HFF-Myc (cell line): ENCODE measurements at regions not wholly inside any gene's neighbourhood (a gene's known extent, or its start where the extent isn't known, plus 50 kb on each side); places are given as distances from the start of the nearest gene placed in this dataset.

ENCODE experiments used
- DNase-seq: peaks from one replicate; pipeline ENCODE4 v3.0.0-alpha.2; 2011; ENCODE audit warnings: low read depth; ENCODE audit errors: extremely low read depth
- H3K4me3 ChIP-seq: replicated peaks from 2 replicates; pipeline ENCODE4 v1.5.1; 2011; ENCODE audit warnings: low read depth, mild to moderate bottlenecking, control low read depth, low read length
- TF ChIP-seq, protein P1 (sequence below): IDR thresholded peaks from 2 replicates; pipeline ENCODE4 v1.5.1; 2012; ENCODE audit warnings: mild to moderate bottlenecking, low read depth, low read length, control low read depth; ENCODE audit errors: missing control alignments

DNA sequence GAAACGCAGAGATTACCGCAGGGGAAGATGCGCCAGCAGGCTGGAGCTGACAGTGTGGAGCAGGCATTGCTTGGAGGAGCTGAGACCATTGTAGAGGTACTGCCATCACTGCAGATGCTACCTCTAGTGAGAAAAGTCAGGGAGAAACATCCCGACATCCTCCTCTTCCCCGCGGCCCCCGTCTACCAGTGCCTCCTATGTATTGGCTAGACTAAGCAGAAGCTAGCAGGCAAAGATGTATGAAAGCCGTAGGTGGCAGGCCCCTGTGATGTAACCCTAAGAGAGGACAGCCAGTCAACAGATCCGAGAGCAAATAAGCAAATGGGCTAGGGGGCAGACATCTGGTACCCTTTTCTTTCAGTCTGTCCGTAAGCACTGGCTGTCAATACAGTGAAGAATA lies 115.5 kb upstream of the ACTBL2 start:
- H3K4me3 ChIP-seq, result no peak overlapping the region
- DNase-seq, result no peak
- TF ChIP-seq, protein P1, sequence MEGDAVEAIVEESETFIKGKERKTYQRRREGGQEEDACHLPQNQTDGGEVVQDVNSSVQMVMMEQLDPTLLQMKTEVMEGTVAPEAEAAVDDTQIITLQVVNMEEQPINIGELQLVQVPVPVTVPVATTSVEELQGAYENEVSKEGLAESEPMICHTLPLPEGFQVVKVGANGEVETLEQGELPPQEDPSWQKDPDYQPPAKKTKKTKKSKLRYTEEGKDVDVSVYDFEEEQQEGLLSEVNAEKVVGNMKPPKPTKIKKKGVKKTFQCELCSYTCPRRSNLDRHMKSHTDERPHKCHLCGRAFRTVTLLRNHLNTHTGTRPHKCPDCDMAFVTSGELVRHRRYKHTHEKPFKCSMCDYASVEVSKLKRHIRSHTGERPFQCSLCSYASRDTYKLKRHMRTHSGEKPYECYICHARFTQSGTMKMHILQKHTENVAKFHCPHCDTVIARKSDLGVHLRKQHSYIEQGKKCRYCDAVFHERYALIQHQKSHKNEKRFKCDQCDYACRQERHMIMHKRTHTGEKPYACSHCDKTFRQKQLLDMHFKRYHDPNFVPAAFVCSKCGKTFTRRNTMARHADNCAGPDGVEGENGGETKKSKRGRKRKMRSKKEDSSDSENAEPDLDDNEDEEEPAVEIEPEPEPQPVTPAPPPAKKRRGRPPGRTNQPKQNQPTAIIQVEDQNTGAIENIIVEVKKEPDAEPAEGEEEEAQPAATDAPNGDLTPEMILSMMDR, result no peak

DNA sequence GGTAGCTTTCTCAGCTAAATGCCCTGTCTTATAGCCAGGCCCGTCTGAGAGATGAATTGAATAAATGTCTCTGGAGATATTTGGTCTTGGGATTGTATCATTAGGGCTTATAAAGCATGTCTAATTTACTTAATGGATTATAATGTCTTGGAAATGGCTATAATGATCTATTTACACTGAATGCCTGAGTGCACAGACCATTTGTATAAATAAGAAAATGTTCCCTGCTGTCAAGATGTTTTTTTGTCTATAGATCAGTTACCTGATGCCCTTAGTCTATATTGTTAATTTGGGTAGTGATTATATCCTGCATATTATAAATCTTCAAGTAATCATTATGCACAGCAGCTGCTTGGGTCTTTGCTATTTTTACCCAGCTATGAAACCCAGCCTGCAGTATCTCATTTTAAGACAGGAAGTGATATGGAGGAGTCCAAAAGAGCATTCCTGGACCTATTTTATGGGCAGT lies 112.9 kb upstream of the ACTBL2 start:
- no peak for DNase-seq
- TF ChIP-seq, protein P1, result no peak
- H3K4me3 ChIP-seq, result no peak overlapping the region

DNA sequence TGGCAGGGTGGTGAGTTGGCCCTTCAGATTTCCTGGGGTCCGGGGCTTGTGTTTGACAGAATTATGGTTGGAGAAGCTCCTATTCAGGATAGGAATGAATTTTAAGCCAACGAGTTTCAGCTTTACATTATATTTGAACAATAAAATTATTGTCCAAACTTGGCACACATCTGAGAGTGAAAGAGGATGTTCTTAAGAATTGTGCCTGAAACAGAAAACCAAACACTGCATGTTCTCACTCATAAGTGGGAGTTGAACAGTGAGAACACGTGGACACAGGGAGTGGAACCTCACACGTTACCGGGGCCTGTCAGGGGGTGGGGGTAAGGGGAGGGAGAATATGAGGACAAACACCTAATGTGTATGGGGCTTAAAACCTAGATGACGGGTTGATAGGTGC lies 111.8 kb upstream of the ACTBL2 start:
- H3K4me3 ChIP-seq, result no peak overlapping the region
- TF ChIP-seq, protein P1, result no peak
- no peak for DNase-seq

DNA sequence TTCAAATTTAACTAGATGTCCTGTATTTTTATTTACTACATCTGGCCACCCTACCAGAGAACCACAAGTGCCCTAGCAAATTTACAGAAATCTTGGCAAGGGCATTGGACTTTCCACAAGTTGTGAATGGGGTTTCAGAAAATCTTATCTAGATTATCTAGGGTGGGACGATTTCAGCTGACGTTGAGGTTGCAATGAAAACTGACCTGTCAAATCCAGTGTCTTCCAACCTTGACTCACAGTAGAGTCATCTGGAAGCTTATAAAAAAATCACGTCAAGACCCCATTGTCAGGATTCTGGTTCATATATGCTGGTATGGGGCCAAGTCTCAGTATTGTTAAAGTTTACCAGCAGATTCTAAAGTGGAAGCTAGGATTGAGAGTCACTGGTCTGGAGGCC lies 109.6 kb upstream of the ACTBL2 start:
- TF ChIP-seq, protein P1, result no peak
- DNase-seq, result no peak
- no peak overlapping the region for H3K4me3 ChIP-seq

DNA sequence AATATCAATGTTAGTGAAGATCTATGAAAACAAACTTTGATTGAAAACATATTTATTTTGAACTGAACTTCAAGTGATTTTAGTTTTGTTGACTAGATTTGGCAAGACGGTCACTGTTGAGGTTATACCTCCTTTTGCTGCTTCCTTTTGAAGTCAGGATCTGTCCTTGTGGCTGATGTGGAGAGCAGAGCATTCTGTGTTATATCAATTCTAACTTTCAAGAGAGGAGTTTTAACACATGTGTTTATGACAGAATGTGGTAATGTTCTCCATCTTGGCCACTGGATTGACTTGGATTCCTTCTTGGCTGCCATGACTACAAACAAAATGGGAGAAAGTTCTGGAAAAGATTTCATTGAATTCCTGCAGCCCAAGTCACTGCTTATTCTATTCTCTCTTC lies 104.0 kb upstream of the ACTBL2 start:
- no peak overlapping the region for H3K4me3 ChIP-seq
- TF ChIP-seq, protein P1, result no peak
- DNase-seq, result no peak

DNA sequence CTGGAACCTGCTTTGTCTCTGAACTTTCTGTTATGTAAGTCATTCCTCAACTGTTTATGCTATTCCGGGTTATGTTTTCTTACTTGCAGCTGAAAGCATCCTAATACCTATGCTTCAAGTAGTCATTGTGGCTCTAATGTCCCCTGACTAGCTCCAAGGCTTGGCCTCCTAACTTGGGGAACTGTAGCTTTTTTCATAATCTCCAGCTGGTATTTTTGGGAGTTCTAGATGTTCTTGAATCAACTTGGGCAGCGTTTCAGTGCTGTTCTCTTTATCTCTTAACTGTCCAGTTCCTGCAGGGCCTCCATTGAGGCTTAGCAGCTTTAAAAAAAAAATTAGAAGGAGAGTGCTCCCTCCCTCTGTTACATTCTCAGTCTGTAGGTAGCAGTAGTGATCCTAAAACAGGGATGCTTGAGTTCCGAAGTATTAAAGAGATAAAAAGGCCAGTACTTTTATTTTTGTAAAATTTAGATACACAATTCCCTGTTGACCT lies 100.0 kb upstream of the ACTBL2 start:
- TF ChIP-seq, protein P1, result no peak
- no peak for DNase-seq
- no peak overlapping the region for H3K4me3 ChIP-seq

DNA sequence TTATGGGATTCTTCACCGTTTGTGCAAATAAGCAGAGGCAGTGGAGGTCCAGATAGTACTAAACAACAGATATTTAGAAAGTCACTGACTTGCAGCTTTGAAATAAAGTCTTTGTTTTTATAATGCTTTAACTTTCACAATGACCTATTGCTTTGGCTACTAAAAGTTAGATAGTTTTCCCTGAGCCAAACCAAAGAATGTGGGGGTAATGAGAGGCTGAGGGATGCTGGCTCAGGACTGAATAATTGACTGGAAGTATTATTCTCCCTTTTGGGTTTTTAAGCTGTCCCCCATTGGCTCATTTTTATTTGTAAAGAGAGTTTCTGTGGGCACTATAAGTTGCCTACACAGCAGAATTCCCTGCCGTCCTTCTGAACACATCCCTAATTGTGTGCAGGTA lies 99.2 kb upstream of the ACTBL2 start:
- no peak overlapping the region for H3K4me3 ChIP-seq
- TF ChIP-seq, protein P1, result no peak
- no peak for DNase-seq
